ENCODE measurements at regions not wholly inside any gene's neighbourhood (a gene's known extent, or its start where the extent isn't known, plus 50 kb on each side); places are given as distances from the start of the nearest gene placed in this dataset.
"Not testable (repeated sequence)": the region's sequence is repeated elsewhere in the genome, so short reads cannot be mapped to it uniquely, and the experiment has no call there.

GRCh38 chr1:157314408-157314807 lies 176.2 kb upstream of the ETV3 start:
- no peak overlapping the region for H3K27ac Mint-ChIP-seq
- no peaks in the 10 kb centered on the region for H3K4me1 Mint-ChIP-seq
- no peak for ATAC-seq (ENCODE audit: low read depth)

DNA sequence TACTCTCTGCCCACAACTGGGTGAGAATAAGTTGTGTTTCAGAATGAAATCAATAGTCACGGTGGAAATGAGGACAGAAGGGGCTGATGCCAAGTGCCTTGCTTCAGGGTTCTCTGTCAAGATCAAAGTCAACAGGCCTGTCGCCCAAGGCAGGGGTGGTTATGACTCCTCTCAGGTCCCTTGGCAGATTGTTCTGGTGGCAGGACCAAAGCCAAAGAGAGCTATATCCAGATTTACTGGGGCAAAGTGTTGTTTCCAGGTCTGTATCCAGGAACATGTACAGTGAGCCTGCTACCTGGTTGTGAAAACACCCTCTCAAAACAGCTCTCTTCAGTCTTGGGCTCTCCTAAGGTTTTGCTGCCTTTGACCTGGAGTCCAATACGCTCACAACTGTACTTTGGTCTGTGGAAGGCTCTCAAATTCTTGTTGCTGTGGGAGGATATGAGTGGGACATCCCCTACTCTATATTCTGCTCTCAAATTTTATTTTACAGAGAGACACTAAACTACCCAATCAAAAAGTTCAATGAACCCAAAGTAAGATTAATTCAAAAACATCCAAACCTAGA lies 175.1 kb upstream of the ETV3 start:
- Mint-ChIP-seq H3K9me3 (peaks cover 16% of the 10 kb centered on the region), H3K36me3 (peaks cover 7% of the 10 kb centered on the region), H3K27ac (no peak overlapping the region), H3K4me1 (no peaks in the 10 kb centered on the region), H3K27me3 (peaks cover 22% of the 10 kb centered on the region), H3K4me3 (no peak overlapping the region)
- DNase-seq (ENCODE audit: low spot score in 2 of 2) = no peak
- no peak for ATAC-seq (ENCODE audit: low read depth)

More at GRCh38 chr1:157314408-157314807, 176.2 kb upstream of the ETV3 start:
- Mint-ChIP-seq H3K9me3 (peaks cover 18% of the 10 kb centered on the region), H3K4me3 (no peak overlapping the region), H3K36me3 (peaks cover 8% of the 10 kb centered on the region), H3K27me3 (peaks cover 20% of the 10 kb centered on the region)
- DNase-seq (ENCODE audit: low spot score in 2 of 2) = no peak

- peaks cover 2% of the 10 kb centered on the region for H3K36me3 Mint-ChIP-seq
- no peak for DNase-seq (ENCODE audit: low spot score in 2 of 2)
- peaks cover 3% of the 10 kb centered on the region for H3K4me1 Mint-ChIP-seq
- peaks cover 20% of the 10 kb centered on the region for H3K27me3 Mint-ChIP-seq
- no peak overlapping the region for H3K27ac Mint-ChIP-seq
- peaks cover 8% of the 10 kb centered on the region for H3K9me3 Mint-ChIP-seq
- no peak overlapping the region for H3K4me3 Mint-ChIP-seq
- no peak for ATAC-seq (ENCODE audit: low read depth)
Measured at GRCh38 chr1:157312082-157312812, 174.1 kb upstream of the ETV3 start.

DNA sequence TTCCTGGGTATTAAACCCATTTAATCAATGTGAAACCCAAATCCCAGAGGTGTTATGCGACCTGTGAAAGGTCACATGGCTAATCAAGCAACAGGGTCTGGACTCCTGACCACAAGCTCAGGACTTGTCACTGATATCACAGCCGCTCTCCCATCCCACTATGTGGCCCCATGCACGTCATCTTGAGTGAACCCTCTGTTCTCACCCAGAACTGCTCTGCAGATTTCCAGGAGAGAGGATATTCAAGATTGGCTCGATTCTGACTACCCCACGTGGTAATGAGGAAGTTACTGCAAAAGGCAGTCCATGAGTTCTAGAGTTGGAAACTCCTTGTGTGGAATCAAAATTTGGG lies 173.5 kb upstream of the ETV3 start:
- Mint-ChIP-seq H3K36me3 (peaks cover 2% of the 10 kb centered on the region), H3K4me3 (no peak overlapping the region), H3K9me3 (peaks cover 4% of the 10 kb centered on the region), H3K27ac (no peak overlapping the region), H3K27me3 (peaks cover 20% of the 10 kb centered on the region), H3K4me1 (peaks cover 5% of the 10 kb centered on the region)
- ATAC-seq (ENCODE audit: low read depth) = no peak
- DNase-seq (ENCODE audit: low spot score in 2 of 2) = no peak

DNA sequence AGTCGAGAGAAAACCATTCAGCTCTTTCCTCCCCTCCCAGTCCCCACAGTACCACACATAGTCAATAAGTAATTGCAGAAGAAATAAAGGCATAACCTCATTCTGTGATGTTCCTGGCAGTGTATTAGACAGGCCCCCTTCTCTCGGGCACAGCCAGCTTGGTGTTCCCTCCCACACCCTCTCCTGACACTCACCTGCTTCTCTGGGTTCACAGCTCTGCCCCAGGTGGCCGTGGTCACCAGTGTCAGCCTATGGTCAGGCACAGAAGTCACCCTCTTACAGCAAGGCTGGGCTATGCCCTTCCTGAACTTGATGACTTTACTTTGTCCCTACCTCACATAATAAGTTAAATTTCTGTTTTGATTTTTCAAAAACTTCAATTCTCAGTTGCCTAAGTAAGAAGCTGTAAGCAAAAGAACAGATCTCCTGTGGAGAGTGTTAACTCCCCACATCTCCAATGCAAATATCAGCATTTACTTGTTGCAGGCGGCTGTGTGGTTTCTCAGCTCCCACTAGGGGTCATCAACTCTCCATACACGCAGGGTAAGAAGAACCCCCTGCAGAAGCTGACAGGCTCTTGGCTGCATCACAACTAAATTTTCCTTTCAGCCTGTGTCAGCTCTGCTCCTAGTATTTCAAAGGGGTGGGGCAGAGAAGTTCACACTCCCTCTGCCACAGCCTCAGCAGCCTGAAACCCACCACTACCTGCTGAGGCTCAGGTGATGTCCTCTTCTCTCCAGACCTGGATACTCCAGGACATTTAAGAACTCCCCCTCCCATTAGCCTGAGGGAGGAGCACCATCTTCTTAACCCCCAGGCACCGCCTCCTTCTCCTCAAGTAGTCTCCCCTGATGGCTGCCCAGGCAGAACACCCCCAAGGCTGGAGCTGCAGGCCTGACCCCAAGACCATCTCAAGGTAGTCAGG lies 172.9 kb upstream of the ETV3 start:
- DNase-seq (ENCODE audit: low spot score in 2 of 2); H3K4me3 Mint-ChIP-seq; H3K27ac Mint-ChIP-seq; H3K36me3 Mint-ChIP-seq; H3K9me3 Mint-ChIP-seq; H3K4me1 Mint-ChIP-seq: not testable (repeated sequence)
- ATAC-seq (ENCODE audit: low read depth) = peak; percentile 63
- peaks cover 19% of the 10 kb centered on the region for H3K27me3 Mint-ChIP-seq

DNA sequence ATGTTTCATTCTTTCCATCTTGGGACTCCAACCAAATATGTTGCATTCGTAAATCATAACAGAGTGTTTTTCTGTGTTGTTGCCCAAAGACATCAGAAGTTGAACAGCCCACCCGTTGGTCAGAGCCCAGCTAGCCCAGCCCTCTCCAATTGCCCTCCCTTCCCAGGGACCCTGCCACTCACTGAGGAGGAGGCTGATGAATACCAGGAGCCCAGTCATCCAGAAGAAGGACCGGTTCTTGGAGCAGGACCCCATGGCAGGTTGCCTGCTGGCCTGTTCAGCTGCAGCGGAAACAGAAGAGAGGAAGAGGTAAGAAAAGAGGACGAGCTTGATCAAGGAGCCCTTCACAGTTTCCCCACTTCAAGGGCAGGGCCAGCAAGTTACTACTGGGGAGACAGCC lies 172.2 kb upstream of the ETV3 start:
- Mint-ChIP-seq H3K4me3 (no peak overlapping the region), H3K4me1 (peaks cover 5% of the 10 kb centered on the region), H3K36me3 (no peaks in the 10 kb centered on the region), H3K9me3 (no peaks in the 10 kb centered on the region), H3K27ac (no peak overlapping the region), H3K27me3 (peaks cover 19% of the 10 kb centered on the region)
- ATAC-seq (ENCODE audit: low read depth) (no peak), DNase-seq (ENCODE audit: low spot score in 2 of 2) (no peak)

- no peak for DNase-seq (ENCODE audit: low spot score in 2 of 2)
- Mint-ChIP-seq H3K27ac (no peak overlapping the region), H3K4me1 (peaks cover 5% of the 10 kb centered on the region), H3K9me3 (no peaks in the 10 kb centered on the region), H3K27me3 (peaks cover 9% of the 10 kb centered on the region), H3K4me3 (no peak overlapping the region), H3K36me3 (no peaks in the 10 kb centered on the region)
- no peak for ATAC-seq (ENCODE audit: low read depth)
Measured at GRCh38 chr1:157307491-157307890, 169.3 kb upstream of the ETV3 start.

GRCh38 chr1:157306896-157307295 lies 168.7 kb upstream of the ETV3 start:
- no peaks in the 10 kb centered on the region for H3K9me3 Mint-ChIP-seq
- H3K27ac Mint-ChIP-seq = no peak overlapping the region
- H3K36me3 Mint-ChIP-seq = no peaks in the 10 kb centered on the region
- no peak overlapping the region for H3K4me3 Mint-ChIP-seq
- H3K4me1 Mint-ChIP-seq = peaks cover 5% of the 10 kb centered on the region
- H3K27me3 Mint-ChIP-seq = peaks cover 6% of the 10 kb centered on the region
- ATAC-seq (ENCODE audit: low read depth) = no peak
- DNase-seq (ENCODE audit: low spot score in 2 of 2) = no peak

- no peaks in the 10 kb centered on the region for H3K9me3 Mint-ChIP-seq
- peaks cover 2% of the 10 kb centered on the region for H3K27me3 Mint-ChIP-seq
- no peaks in the 10 kb centered on the region for H3K36me3 Mint-ChIP-seq
- H3K4me3 Mint-ChIP-seq = no peak overlapping the region
- DNase-seq (ENCODE audit: low spot score in 2 of 2) (no peak), ATAC-seq (ENCODE audit: low read depth) (no peak)
- no peak overlapping the region for H3K27ac Mint-ChIP-seq
- H3K4me1 Mint-ChIP-seq = peaks cover 5% of the 10 kb centered on the region
Measured at GRCh38 chr1:157304271-157304670, 166.1 kb upstream of the ETV3 start.

DNA sequence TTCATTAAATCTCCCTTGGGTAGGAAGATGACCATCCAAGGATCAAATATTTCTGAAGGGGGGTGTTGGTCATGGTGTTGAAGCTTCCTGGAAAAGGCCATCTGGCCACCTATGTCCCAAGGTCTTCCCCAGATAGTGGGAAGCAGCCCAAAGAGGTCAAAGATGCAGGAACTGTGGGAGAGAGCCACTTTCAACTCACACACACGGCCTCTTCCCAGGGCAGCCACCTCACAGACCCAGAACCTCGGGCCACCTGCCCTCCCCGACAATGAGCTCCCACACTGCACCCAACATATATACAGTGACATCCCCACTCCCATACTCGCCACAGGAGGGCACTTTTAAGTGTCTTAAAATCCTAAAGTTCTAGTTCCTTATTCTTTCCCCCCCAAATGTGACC lies 164.5 kb upstream of the ETV3 start:
- H3K4me3 Mint-ChIP-seq = no peak overlapping the region
- H3K27me3 Mint-ChIP-seq = no peaks in the 10 kb centered on the region
- H3K27ac Mint-ChIP-seq = no peak overlapping the region
- peaks cover 5% of the 10 kb centered on the region for H3K4me1 Mint-ChIP-seq
- H3K36me3 Mint-ChIP-seq = no peaks in the 10 kb centered on the region
- H3K9me3 Mint-ChIP-seq = no peaks in the 10 kb centered on the region
- no peak for ATAC-seq (ENCODE audit: low read depth)
- no peak for DNase-seq (ENCODE audit: low spot score in 2 of 2)

DNA sequence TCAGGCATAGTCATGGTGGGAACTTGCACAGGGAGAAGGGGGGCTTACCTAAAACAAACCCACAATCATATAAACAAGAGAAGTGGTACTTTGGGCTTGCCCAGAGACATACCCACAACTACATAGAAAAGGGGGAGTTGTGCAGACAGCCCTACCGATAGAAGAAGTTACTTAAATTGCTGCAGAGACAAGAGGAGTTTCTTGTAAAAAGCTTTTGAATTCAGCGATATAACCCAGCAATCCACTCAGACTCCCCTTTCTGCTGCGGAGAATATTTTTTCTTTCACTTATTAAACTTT lies 164.0 kb upstream of the ETV3 start:
- Mint-ChIP-seq H3K4me1 (peaks cover 2% of the 10 kb centered on the region), H3K36me3 (no peaks in the 10 kb centered on the region), H3K27ac (no peak overlapping the region), H3K4me3 (no peak overlapping the region), H3K27me3 (no peaks in the 10 kb centered on the region), H3K9me3 (no peaks in the 10 kb centered on the region)
- DNase-seq (ENCODE audit: low spot score in 2 of 2) (no peak), ATAC-seq (ENCODE audit: low read depth) (no peak)

- Mint-ChIP-seq H3K4me3 (no peak overlapping the region), H3K4me1 (no peaks in the 10 kb centered on the region), H3K27me3 (no peaks in the 10 kb centered on the region), H3K27ac (no peak overlapping the region), H3K36me3 (no peaks in the 10 kb centered on the region), H3K9me3 (no peaks in the 10 kb centered on the region)
- no peak for DNase-seq (ENCODE audit: low spot score in 2 of 2)
- ATAC-seq (ENCODE audit: low read depth) = no peak
Measured at GRCh38 chr1:157301477-157302198, 163.4 kb upstream of the ETV3 start.

- not testable (repeated sequence) for ATAC-seq (ENCODE audit: low read depth); DNase-seq (ENCODE audit: low spot score in 2 of 2); H3K36me3 Mint-ChIP-seq; H3K9me3 Mint-ChIP-seq; H3K27ac Mint-ChIP-seq; H3K4me1 Mint-ChIP-seq; H3K4me3 Mint-ChIP-seq
- peaks cover 14% of the 10 kb centered on the region for H3K27me3 Mint-ChIP-seq
Measured at GRCh38 chr1:157294387-157295145, 156.4 kb upstream of the ETV3 start.
